Smooth muscle cell (in vitro differentiated cells): ENCODE measurements at regions not wholly inside any gene's neighbourhood (a gene's known extent, or its start where the extent isn't known, plus 50 kb on each side); places are given as distances from the start of the nearest gene placed in this dataset.
"Not testable (repeated sequence)": the region's sequence is repeated elsewhere in the genome, so short reads cannot be mapped to it uniquely, and the experiment has no call there.

Experiments used
- DNase-seq: peaks from one replicate; lab custom pipeline; 2025; ENCODE audit not compliant: unreplicated experiment; lab: John Stamatoyannopoulos, UW
- H2AFZ ChIP-seq: fragments of 200-600 bp; sonication (generic); 2 replicates; pipeline ENCODE4 v1.6.0; 2016; ENCODE audit warnings: antibody characterized with exemption, low read depth, mild to moderate bottlenecking
- H3F3A ChIP-seq: fragments of 200-600 bp; sonication (generic); 2 replicates; pipeline ENCODE4 v1.6.0; 2017; ENCODE audit warnings: antibody characterized with exemption, low read depth
- H3K27ac ChIP-seq: fragments of 200-600 bp; sonication (generic); 2 replicates; pipeline ENCODE4 v1.5.1; 2016; ENCODE audit warnings: low read depth, mild to moderate bottlenecking
- H3K27me3 ChIP-seq: fragments of 200-600 bp; sonication (generic); 2 replicates; pipeline ENCODE4 v1.6.1; 2016; ENCODE audit warnings: low read depth, mild to moderate bottlenecking
- H3K36me3 ChIP-seq: fragments of 200-600 bp; sonication (generic); 2 replicates; pipeline ENCODE4 v1.5.1; 2016; ENCODE audit warnings: low read depth
- H3K4me1 ChIP-seq: fragments of 200-600 bp; sonication (generic); 2 replicates; pipeline ENCODE4 v1.5.1; 2016; ENCODE audit warnings: low read depth
- H3K4me2 ChIP-seq: fragments of 200-600 bp; sonication (generic); 2 replicates; pipeline ENCODE4 v1.6.0; 2016; ENCODE audit warnings: mild to moderate bottlenecking
- H3K4me3 ChIP-seq: fragments of 200-600 bp; sonication (generic); 2 replicates; pipeline ENCODE4 v1.5.1; 2016; ENCODE audit warnings: mild to moderate bottlenecking
- H3K79me2 ChIP-seq: fragments of 200-600 bp; sonication (generic); 2 replicates; pipeline ENCODE4 v1.6.0; 2016; ENCODE audit warnings: low read depth, mild to moderate bottlenecking
- H3K9ac ChIP-seq: fragments of 200-600 bp; sonication (generic); 2 replicates; pipeline ENCODE4 v1.6.0; 2016; ENCODE audit warnings: low read depth
- H3K9me3 ChIP-seq: fragments of 200-600 bp; sonication (generic); replicated peaks from 2 replicates; pipeline ENCODE4 v1.5.1; 2016; ENCODE audit warnings: low read depth
- H4K20me1 ChIP-seq: fragments of 200-600 bp; sonication (generic); 2 replicates; pipeline ENCODE4 v1.6.0; 2016; ENCODE audit warnings: low read depth
- CTCF ChIP-seq: fragments of 200-600 bp; sonication (generic); IDR thresholded peaks from 2 replicates; pipeline ENCODE4 v1.5.1; 2017; ENCODE audit warnings: borderline replicate concordance, mild to moderate bottlenecking, antibody characterized with exemption; ENCODE audit not compliant: insufficient read depth, poor library complexity, severe bottlenecking
- WGBS: methylation state at CpG from one replicate; pipeline ENCODE4 v1.1.7; 2016; ENCODE audit warnings: low lambda C conversion rate; 5-methylcytosine and 5-hydroxymethylcytosine counted together

- H3K4me1 ChIP-seq = peaks cover 5% of the 10 kb centered on the region
- peaks cover 4% of the 10 kb centered on the region for H3F3A ChIP-seq
- no peak overlapping the region for H3K27ac ChIP-seq
- no peaks in the 10 kb centered on the region for H3K27me3 ChIP-seq
- no peaks in the 10 kb centered on the region for H4K20me1 ChIP-seq
- H3K9ac ChIP-seq = no peak overlapping the region
- DNase-seq = no peak
- no peak overlapping the region for H2AFZ ChIP-seq
- peak overlapping the region; percentile 71 for H3K4me2 ChIP-seq
- no peaks in the 10 kb centered on the region for H3K36me3 ChIP-seq
- H3K4me3 ChIP-seq = no peak overlapping the region
- 85% methylated on average over 22 of the region's 22 CpGs for WGBS
- no peaks in the 10 kb centered on the region for H3K79me2 ChIP-seq
- no peaks in the 10 kb centered on the region for H3K9me3 ChIP-seq
- TF ChIP-seq CTCF = no peak
These were observed 181.8 kb upstream of the PRSS1 start for GRCh38 chr7:142567201-142568075.

GRCh38 chr7:142566271-142566670 is 183.0 kb upstream of the PRSS1 start:
- no peaks in the 10 kb centered on the region for H4K20me1 ChIP-seq
- no peak for DNase-seq
- H3K79me2 ChIP-seq = no peaks in the 10 kb centered on the region
- H3K36me3 ChIP-seq = no peaks in the 10 kb centered on the region
- H3K4me2 ChIP-seq = no peak overlapping the region
- H2AFZ ChIP-seq = no peak overlapping the region
- H3F3A ChIP-seq = peaks cover 4% of the 10 kb centered on the region
- peaks cover 5% of the 10 kb centered on the region for H3K4me1 ChIP-seq
- H3K27ac ChIP-seq = no peak overlapping the region
- H3K9me3 ChIP-seq = no peaks in the 10 kb centered on the region
- WGBS = 95% methylated on average over 5 of the region's 5 CpGs
- no peak overlapping the region for H3K4me3 ChIP-seq
- H3K9ac ChIP-seq = no peak overlapping the region
- no peak for TF ChIP-seq CTCF
- H3K27me3 ChIP-seq = no peaks in the 10 kb centered on the region

- H3K4me3 ChIP-seq, H2AFZ ChIP-seq, H3F3A ChIP-seq, H3K27me3 ChIP-seq, H3K36me3 ChIP-seq, H3K4me1 ChIP-seq, H3K9me3 ChIP-seq, H3K79me2 ChIP-seq, H3K9ac ChIP-seq, H4K20me1 ChIP-seq, DNase-seq: not testable (repeated sequence)
- 88% methylated on average over 3 of the region's 3 CpGs for WGBS
- Histone ChIP-seq H3K4me2 (peak overlapping the region; percentile 31), H3K27ac (peak overlapping the region; percentile 28)
These were observed 185.1 kb upstream of the PRSS1 start for GRCh38 chr7:142564125-142564524.

GRCh38 chr7:142563470-142563869 is 185.8 kb upstream of the PRSS1 start:
- H3K36me3 ChIP-seq = no peaks in the 10 kb centered on the region
- H3K4me1 ChIP-seq = peaks cover 5% of the 10 kb centered on the region
- no peak overlapping the region for H2AFZ ChIP-seq
- no peaks in the 10 kb centered on the region for H3K27me3 ChIP-seq
- H3K4me2 ChIP-seq = peak overlapping the region; percentile 52
- TF ChIP-seq CTCF = no peak
- peaks cover 4% of the 10 kb centered on the region for H3F3A ChIP-seq
- 73% methylated on average over 1 of the region's 1 CpG for WGBS
- H3K4me3 ChIP-seq = no peak overlapping the region
- peak overlapping the region; percentile 4 for H3K27ac ChIP-seq
- no peaks in the 10 kb centered on the region for H3K79me2 ChIP-seq
- DNase-seq = no peak
- H3K9me3 ChIP-seq = no peaks in the 10 kb centered on the region
- no peaks in the 10 kb centered on the region for H4K20me1 ChIP-seq
- no peak overlapping the region for H3K9ac ChIP-seq
